B cell (primary cell): ENCODE measurements at regions not wholly inside any gene's neighbourhood (a gene's known extent, or its start where the extent isn't known, plus 50 kb on each side); places are given as distances from the start of the nearest gene placed in this dataset.

Experiments
- ATAC-seq: fragments of 200-7000 bp; cut with Tn5 transposase; one replicate; pipeline ENCODE4 v1.10.0; 2021; ENCODE audit warnings: low read depth, mild to moderate bottlenecking, moderate number of reproducible peaks, moderate library complexity
- CTCF ChIA-PET: fragments of 350-600 bp; sonication (Branson Sonifier 250); formaldehyde crosslinking; loops from one replicate; lab custom pipeline; 2021; ENCODE audit warnings: antibody characterized with exemption, inconsistent platforms; lab: Charles Lee
- POLR2A ChIA-PET: fragments of 350-600 bp; sonication (Branson Sonifier 250); formaldehyde crosslinking; loops from one replicate; lab custom pipeline; 2021; ENCODE audit warnings: antibody characterized with exemption; lab: Charles Lee
- DNase-seq: peaks from one replicate; pipeline ENCODE4 v3.0.0; 2013
- H2AFZ ChIP-seq: 2 replicates; pipeline ENCODE4 v1.6.1; 2012; ENCODE audit warnings: mild to moderate bottlenecking, low read depth, low read length; ENCODE audit not compliant: insufficient read depth, poor library complexity, severe bottlenecking
- H3K27ac ChIP-seq, 2 donors: 1 replicate in 1 of 2; 2 replicates in 1 of 2; pipeline ENCODE4 v1.5.1; 2012 to 2013; ENCODE audit warnings: low read length in 2 of 2, mild to moderate bottlenecking in 2 of 2, moderate library complexity in 1 of 2
- H3K27me3 ChIP-seq, 4 experiments: fragments of 200-600 bp in 1 of 4; sonication (generic) in 1 of 4; replicated peaks in 1 of 4; 1 replicate in 2 of 4; 2 replicates in 2 of 4; pipeline versions ENCODE4 v1.6.1 to v1.7.0; 2013 to 2016; ENCODE audit warnings: low read length in 3 of 4, mild to moderate bottlenecking in 2 of 4, mixed read lengths in 1 of 4, moderate library complexity in 1 of 4; ENCODE audit not compliant: insufficient read depth in 4 of 4, control insufficient read depth in 3 of 4; ENCODE audit errors: control extremely low read depth in 1 of 4
- H3K36me3 ChIP-seq, 2 experiments: replicated peaks in 1 of 2; 1 replicate in 1 of 2; 2 replicates in 1 of 2; pipeline versions ENCODE4 v1.6.1 to v1.7.1; 2013; ENCODE audit warnings: low read length in 1 of 2; ENCODE audit not compliant: insufficient read depth in 2 of 2, control insufficient read depth in 1 of 2; ENCODE audit errors: control extremely low read depth in 1 of 2, extremely low read depth in 1 of 2
- H3K4me1 ChIP-seq, 2 donors: fragments of 200-600 bp in 1 of 2; sonication (generic) in 1 of 2; 1 replicate in 1 of 2; 2 replicates in 1 of 2; pipeline versions ENCODE4 v1.5.1 to v1.6.1; 2013 to 2017; ENCODE audit warnings: low read length in 2 of 2; ENCODE audit not compliant: control insufficient read depth in 2 of 2, insufficient read depth in 2 of 2
- H3K4me2 ChIP-seq: replicated peaks from 2 replicates; pipeline ENCODE3; 2012; ENCODE audit warnings: mild to moderate bottlenecking, low read depth, low read length; ENCODE audit not compliant: poor library complexity, severe bottlenecking
- H3K4me3 ChIP-seq, 5 experiments: fragments of 200-600 bp in 1 of 5; sonication (generic) in 1 of 5; 1 replicate in 3 of 5; 2 replicates in 2 of 5; pipeline versions ENCODE4 v1.5.1 to v1.7.0; 2011 to 2016; ENCODE audit warnings: low read length in 4 of 5, mild to moderate bottlenecking in 4 of 5, low read depth in 2 of 5, control low read depth in 1 of 5, moderate library complexity in 1 of 5; ENCODE audit not compliant: insufficient read depth in 1 of 5; ENCODE audit errors: control extremely low read depth in 1 of 5, extremely low read depth in 1 of 5
- H3K79me2 ChIP-seq: fragments of 200-600 bp; sonication (generic); one replicate; pipeline ENCODE4 v1.6.0; 2016; ENCODE audit warnings: low read length; ENCODE audit not compliant: control insufficient read depth, insufficient read depth
- H3K9ac ChIP-seq: fragments of 200-600 bp; sonication (generic); 2 replicates; pipeline ENCODE4 v1.6.1; 2017; ENCODE audit warnings: mild to moderate bottlenecking, low read length, moderate library complexity
- H3K9me3 ChIP-seq, 3 donors: one replicate each; pipeline versions ENCODE4 v1.6.1 to v1.7.1; 2013; ENCODE audit warnings: low read length in 2 of 3; ENCODE audit not compliant: control insufficient read depth in 2 of 3, insufficient read depth in 1 of 3; ENCODE audit errors: control extremely low read depth in 1 of 3
- H4K20me1 ChIP-seq: 2 replicates; pipeline ENCODE4 v1.6.0; 2012; ENCODE audit warnings: mild to moderate bottlenecking, low read length; ENCODE audit not compliant: insufficient read depth, control insufficient read depth, poor library complexity, severe bottlenecking
- H3K27ac Mint-ChIP-seq: one replicate; pipeline ENCODE4 v1.8.0; 2021; ENCODE audit warnings: mixed read lengths
- H3K27me3 Mint-ChIP-seq: one replicate; pipeline ENCODE4 v1.8.0; 2021; ENCODE audit warnings: mixed read lengths
- H3K4me1 Mint-ChIP-seq: one replicate; pipeline ENCODE4 v1.8.0; 2021; ENCODE audit warnings: mixed read lengths
- H3K4me3 Mint-ChIP-seq: one replicate; pipeline ENCODE4 v1.8.0; 2021; ENCODE audit warnings: mixed read lengths
- H3K9me3 Mint-ChIP-seq: one replicate; pipeline ENCODE4 v1.8.0; 2022; ENCODE audit warnings: mixed read lengths; ENCODE audit not compliant: insufficient read depth
- EZH2 ChIP-seq: IDR thresholded peaks from 2 replicates; pipeline ENCODE4 v1.6.1; 2012; ENCODE audit warnings: borderline replicate concordance, low read depth, mild to moderate bottlenecking, moderate library complexity, low read length; ENCODE audit not compliant: insufficient read depth, poor library complexity, severe bottlenecking
- WGBS: methylation state at CpG from one replicate; pipeline ENCODE4 v1.1.5; 2013; ENCODE audit warnings: missing lambda C conversion rate; ENCODE audit not compliant: insufficient coverage; 5-methylcytosine and 5-hydroxymethylcytosine counted together
- intact Hi-C: fragments of 100-400 bp; cut with micrococcal nuclease; formaldehyde crosslinking; loops from one replicate; pipeline ENCODE4 v1.10.0; 2022
- TF ChIP-seq, protein P1 (sequence below): fragments of 200-600 bp; IDR thresholded peaks from one replicate; pipeline ENCODE4 v1.8.0; 2022; ENCODE audit warnings: antibody characterized with exemption, mild to moderate bottlenecking

DNA sequence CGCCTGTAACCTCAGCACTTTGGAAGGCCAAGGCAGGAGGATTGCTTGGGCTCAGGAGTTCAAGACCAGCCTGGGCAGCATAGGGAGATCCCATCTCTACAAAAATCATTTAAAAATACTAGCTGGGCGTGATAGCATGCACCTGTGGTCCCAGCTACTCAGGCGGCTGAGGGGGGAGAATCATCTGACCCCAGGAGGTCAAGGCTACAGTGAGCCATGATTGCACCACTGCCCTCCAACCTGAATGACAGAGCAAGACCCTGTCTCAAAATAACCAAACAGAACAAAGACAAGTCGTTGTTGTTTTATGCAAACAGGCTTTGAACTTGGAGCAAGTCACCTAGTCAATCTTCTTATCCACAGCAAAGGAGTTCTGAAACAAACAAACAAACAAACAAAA, 82.0 kb upstream of the AKAP13 start:
- CTCF ChIA-PET, result interaction anchor here (1.5 to 15.6 kb wide), 7 partner anchors 9 to 207 kb away, joined by 3 to 401 read pairs (median 19); no protein-coding TSS in a partner anchor
- Histone ChIP-seq H3K36me3 (no peaks in the 10 kb centered on the region), H4K20me1 (no peaks in the 10 kb centered on the region), H3K4me1 (peaks cover 8 to 17% of the 10 kb centered on the region in 2 donors), H3K79me2 (peaks cover 7% of the 10 kb centered on the region), H3K27ac (no peak overlapping the region), H2AFZ (no peak overlapping the region), H3K4me3 (no peak overlapping the region), H3K9me3 (no peaks in the 10 kb centered on the region), H3K27me3 (no peaks in the 10 kb centered on the region), H3K9ac (no peak overlapping the region), H3K4me2 (no peak overlapping the region)
- Mint-ChIP-seq H3K4me3 (no peak overlapping the region), H3K4me1 (peaks cover 24% of the 10 kb centered on the region), H3K27ac (peak overlapping the region; percentile 41), H3K27me3 (no peaks in the 10 kb centered on the region), H3K9me3 (no peaks in the 10 kb centered on the region)
- WGBS, result 97% methylated on average over 4 of the region's 4 CpGs
- ATAC-seq (no peak), DNase-seq (no peak)
- intact Hi-C loops, result no loop called here
- TF ChIP-seq, protein P1, sequence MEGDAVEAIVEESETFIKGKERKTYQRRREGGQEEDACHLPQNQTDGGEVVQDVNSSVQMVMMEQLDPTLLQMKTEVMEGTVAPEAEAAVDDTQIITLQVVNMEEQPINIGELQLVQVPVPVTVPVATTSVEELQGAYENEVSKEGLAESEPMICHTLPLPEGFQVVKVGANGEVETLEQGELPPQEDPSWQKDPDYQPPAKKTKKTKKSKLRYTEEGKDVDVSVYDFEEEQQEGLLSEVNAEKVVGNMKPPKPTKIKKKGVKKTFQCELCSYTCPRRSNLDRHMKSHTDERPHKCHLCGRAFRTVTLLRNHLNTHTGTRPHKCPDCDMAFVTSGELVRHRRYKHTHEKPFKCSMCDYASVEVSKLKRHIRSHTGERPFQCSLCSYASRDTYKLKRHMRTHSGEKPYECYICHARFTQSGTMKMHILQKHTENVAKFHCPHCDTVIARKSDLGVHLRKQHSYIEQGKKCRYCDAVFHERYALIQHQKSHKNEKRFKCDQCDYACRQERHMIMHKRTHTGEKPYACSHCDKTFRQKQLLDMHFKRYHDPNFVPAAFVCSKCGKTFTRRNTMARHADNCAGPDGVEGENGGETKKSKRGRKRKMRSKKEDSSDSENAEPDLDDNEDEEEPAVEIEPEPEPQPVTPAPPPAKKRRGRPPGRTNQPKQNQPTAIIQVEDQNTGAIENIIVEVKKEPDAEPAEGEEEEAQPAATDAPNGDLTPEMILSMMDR, result no peak
- TF ChIP-seq EZH2, result no peak
- POLR2A ChIA-PET, result interaction anchor here (0.7 to 1.2 kb wide), 3 partner anchors 27 to 116 kb away, joined by 5 to 6 read pairs (median 6); no protein-coding TSS in a partner anchor

DNA sequence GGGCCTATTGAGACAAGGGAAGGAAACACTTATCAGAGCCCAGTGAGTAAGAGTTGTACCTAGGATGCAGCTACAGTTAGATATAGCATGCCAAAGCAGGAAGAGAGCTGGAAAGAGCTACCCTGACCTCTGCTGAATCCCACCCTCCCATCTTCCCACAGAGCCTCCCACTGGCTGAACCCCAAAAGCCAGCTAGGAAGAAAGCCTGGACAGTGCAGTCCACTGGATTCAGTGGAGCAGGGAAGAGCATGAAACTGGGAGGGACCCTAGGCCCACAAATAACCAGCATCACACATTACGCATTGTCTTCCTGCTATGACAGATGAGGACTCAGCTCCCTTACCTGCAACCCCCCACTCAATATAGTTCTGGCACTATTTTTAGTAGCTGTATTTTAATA, 81.5 kb upstream of the AKAP13 start:
- peaks cover 8 to 17% of the 10 kb centered on the region in 2 donors for H3K4me1 ChIP-seq
- Mint-ChIP-seq H3K27me3 (no peaks in the 10 kb centered on the region), H3K4me3 (no peak overlapping the region), H3K4me1 (peaks cover 24% of the 10 kb centered on the region), H3K9me3 (no peaks in the 10 kb centered on the region), H3K27ac (peak overlapping the region; percentile 46)
- no peak overlapping the region for H2AFZ ChIP-seq
- WGBS, result no CpG with 5 or more reads among the region's 1 CpG
- H3K36me3 ChIP-seq, result no peaks in the 10 kb centered on the region
- no peaks in the 10 kb centered on the region for H3K9me3 ChIP-seq
- CTCF ChIA-PET, result interaction anchor here (1.0 to 15.6 kb wide), 9 partner anchors 9 to 206 kb away, joined by 3 to 401 read pairs (median 9); no protein-coding TSS in a partner anchor
- H3K27me3 ChIP-seq, result no peaks in the 10 kb centered on the region
- H3K9ac ChIP-seq, result no peak overlapping the region
- intact Hi-C loops, result no loop called here
- H3K27ac ChIP-seq, result no peak overlapping the region
- DNase-seq (no peak), ATAC-seq (no peak)
- no peak overlapping the region for H3K4me3 ChIP-seq
- H4K20me1 ChIP-seq, result no peaks in the 10 kb centered on the region
- no peak for TF ChIP-seq EZH2
- TF ChIP-seq, protein P1, result no peak
- peaks cover 7% of the 10 kb centered on the region for H3K79me2 ChIP-seq
- POLR2A ChIA-PET, result interaction anchor here (0.6 to 1.0 kb wide), 2 partner anchors 13 to 115 kb away, joined by 4 to 5 read pairs; no protein-coding TSS in a partner anchor
- H3K4me2 ChIP-seq, result no peak overlapping the region
